ENCODE measurements at regions not wholly inside any gene's neighbourhood (a gene's known extent, or its start where the extent isn't known, plus 50 kb on each side); places are given as distances from the start of the nearest gene placed in this dataset.

DNA sequence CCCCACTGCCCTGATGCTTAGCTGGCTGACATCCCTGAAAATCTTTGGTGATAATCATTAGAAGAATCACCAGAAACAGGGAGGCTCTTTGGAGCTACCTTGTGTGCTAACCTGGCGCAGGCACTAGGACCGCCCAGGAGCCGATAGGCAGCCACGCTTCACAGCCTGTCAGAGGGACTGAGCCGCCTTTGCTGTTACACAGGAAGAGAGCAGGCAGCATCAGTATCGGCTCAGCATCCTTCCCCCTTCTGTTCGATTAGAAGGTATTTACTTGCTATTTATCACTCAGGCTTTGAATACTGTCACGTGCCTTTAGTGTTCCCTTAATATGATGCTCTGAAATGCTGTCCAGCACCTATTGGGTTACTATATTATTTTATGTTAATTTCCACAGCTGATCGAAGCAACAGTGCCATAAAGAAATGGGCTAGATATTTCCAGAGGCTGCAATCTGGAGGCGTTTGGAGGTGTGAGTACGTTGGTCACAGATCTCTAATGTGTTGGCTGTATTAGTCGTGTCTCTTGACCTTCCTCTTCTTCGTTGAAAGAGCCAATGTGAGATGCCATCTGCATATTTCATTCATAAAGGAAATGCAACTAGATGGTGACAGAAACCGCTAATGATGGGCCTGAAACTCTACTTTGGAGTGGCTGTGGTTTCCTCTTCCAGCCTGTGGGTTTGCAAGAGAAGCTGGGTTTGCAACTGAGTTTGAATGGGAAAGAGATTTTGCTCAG, 110.4 kb upstream of the RAB27B start:
- peak; percentile 42 for DNase-seq

DNA sequence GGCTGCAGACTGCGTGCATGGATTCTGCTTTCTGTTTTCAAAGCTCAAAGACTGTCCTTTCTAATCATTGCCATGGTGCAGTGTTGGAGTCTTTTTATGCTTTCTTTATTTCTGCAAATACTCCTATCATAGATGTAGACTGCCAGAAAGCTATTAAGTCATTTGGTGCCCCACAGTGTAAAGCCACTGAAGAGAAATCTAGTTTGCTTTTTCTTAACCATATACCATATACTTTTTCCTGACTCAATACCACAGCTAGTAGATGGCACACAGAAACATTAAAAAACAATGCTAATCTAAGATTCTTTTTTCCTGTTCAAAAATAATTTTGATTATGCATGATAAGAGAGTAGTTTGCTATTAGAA, 109.9 kb upstream of the RAB27B start:
- no peak for DNase-seq

GRCh38 chr18:54720620-54721019, 107.7 kb upstream of the RAB27B start:
- DNase-seq, result no peak

- no peak for DNase-seq
Measured at GRCh38 chr18:54726143-54726542, 102.1 kb upstream of the RAB27B start.

DNA sequence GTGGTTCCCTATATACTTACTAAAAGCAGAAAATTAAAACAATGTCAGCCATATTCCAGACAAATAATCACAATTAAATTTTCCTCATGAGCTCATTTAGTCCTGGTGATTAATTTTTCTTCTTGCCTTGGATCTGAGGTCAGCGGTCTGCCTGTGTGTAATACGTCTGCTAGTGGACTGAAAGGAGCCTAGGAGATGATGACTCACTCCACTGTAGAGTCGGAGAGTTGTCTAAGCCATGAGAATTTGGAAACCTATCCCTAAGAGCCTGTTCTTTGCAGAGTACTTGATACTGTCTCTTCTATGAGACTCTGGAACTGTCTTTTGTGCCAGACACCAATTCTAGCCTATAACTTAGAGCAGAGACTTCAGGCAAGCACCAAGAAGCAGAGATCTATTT, 94.2 kb upstream of the RAB27B start:
- no peak for DNase-seq

DNA sequence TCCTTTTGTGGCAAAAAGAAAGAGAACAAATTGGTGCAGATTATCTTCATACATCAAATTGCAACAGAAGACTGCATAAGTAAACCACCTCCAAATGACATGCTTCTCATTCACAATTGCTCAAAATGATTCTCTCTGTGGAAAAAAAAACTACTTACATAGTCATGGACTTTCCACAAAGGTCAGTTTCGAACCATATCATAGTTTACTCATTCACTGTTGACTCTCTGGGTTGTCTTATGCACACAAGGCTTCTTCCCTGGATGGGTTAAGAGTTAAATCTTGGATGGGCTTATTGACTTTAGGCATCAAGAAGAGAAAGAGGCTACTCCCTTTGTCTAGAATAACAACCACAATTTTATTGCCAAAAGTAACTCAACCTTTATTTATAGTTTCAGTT, 91.3 kb upstream of the RAB27B start:
- DNase-seq, result no peak

DNA sequence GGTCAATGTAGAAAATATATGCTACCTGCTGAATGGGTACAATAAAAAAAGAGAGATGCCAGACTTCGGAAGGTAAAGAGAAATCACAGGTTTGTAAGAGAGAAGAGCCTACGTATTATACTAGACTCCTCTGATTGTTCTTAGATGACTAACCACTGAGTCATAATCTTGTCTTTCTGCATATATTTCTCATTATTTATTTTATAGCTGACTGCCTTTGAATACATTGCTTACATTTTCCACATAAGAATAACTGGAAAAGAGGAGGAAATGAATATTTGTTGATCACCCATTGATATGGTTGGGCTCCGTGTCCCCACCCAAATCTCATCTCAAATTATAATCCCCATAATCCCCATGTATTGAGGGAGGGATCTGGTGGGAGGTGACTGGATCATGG, 90.3 kb upstream of the RAB27B start:
- no peak for DNase-seq

DNA sequence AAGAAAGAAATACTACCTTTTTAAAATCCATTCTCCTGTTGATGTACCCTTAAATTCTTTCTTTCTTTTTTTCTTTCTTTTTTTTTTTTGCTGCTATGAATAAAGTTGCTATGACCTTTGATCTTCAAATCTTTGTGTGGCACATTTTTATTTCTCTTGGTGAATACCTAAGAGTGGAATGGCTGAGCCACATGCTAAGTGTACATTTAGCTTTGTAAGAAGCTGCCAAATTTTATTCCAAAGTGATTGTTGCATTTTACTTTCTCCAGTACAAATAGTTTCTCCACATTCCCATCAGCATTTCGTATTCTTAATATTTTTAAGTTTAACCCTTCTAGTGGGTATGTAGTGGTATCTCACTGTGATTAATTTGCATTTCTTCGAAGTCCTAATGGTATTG, 88.8 kb upstream of the RAB27B start:
- no peak for DNase-seq

GRCh38 chr18:54740136-54740846, 88.0 kb upstream of the RAB27B start:
- DNase-seq, result no peak

- DNase-seq, result no peak
Measured at GRCh38 chr18:54742120-54742519, 86.2 kb upstream of the RAB27B start.

DNA sequence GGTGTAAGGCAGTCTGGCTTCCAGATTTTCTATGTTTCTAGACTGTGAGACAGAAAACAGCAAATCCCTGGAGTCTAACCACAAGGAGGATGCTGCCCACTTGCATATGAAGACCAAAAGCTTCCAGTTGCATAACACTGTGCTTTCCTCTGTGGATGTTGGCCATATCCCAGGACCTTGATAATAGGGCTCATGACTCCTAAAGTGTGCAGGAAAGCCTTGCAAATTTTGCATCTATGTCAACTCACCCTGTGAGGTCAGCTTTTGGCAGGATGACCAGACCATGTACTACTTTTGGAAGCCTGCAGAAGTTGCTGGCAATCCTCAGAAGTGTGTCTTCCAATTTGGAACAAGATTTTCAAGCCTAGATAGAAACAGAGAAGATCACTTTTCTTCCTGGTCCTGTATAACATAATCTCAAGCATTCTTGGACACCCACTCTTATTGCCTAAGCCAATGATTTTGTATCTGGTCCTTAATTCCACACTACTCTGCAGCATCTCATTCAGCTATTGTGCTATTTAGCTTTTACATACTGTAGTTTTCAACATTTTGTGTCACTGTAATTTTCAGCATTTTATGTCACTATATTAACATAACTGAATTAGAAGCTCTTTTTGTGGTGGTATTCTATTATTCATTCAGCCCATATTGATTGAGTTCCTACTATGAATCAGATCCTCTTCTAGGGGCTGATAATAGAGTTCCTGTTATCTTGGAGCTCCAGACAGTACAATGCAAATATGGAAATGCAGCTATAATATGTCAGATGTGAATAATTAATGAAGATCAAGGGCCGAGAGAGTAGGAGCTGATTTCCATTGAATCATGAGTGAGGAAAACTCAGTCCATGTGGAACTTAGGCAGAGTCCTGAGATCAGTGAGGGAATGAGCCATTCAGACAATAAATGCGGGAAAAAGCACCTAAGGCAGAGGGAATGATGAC, 85.3 kb upstream of the RAB27B start:
- DNase-seq, result no peak

GRCh38 chr18:54743605-54743995, 84.7 kb upstream of the RAB27B start:
- no peak for DNase-seq

DNA sequence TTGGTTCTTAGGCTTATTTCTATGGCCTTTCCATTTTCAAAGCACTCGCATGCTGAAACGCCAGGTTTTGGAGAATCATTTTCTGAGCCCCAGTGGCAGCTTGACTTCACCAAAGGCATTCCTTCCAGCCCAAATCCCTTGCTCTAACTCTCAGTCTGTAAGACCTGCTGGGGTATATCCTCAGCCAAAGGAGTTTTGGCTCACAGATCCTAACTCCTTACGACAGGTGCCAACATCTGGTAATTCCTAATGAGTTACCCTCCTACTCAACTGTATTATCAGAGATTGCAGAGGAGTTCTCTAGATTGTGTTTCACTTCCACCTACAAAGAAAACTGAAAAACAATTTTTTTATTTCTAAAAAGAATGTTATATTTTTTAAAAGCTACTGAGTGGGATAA, 79.0 kb upstream of the RAB27B start:
- DNase-seq, result no peak

GRCh38 chr18:54750350-54750749, 77.9 kb upstream of the RAB27B start:
- DNase-seq, result no peak

DNA sequence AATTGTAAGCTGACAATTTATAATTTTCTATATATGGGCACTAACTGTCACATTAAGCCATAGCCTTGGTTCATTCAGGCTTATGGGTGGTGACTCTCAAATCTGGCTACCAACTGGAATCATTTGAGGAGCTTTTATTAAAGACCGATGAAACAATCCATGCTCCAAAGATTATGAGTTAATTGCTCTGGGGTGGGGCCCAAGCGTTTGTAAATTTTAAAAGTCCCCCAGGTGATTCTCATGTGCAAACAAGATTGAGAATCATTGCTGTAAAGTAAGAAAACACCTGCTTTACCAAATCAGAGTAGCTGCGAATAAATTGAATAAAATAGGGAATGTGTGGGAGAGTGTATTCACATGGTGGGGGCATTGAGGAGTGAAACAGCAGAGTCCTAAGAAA, 76.1 kb upstream of the RAB27B start:
- no peak for DNase-seq

GRCh38 chr18:54755456-54755855, 72.8 kb upstream of the RAB27B start:
- DNase-seq, result no peak

- DNase-seq, result no peak
Measured at GRCh38 chr18:54762386-54762785, 65.9 kb upstream of the RAB27B start.

GRCh38 chr18:54764786-54765185, 63.5 kb upstream of the RAB27B start:
- DNase-seq, result no peak

GRCh38 chr18:54765636-54766375, 62.5 kb upstream of the RAB27B start:
- no peak for DNase-seq

DNA sequence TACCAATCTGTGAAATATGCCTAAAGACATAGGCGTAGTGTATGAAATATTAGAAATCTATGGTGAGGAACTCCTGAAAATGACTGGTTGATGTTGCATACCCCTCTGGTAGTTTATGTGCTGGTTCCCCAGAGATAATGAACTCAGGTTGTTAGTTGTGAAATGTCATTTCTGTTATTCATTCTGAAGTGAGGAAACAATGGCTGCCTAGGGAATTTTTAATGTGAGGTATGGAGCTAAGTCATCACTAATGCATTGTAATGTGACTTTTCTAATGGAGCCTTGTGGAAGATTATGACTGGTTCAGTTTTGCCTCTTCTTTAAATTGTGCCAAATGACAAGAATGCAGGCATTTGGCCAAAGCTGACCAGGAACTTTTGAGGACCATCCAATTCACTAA, 61.6 kb upstream of the RAB27B start:
- no peak for DNase-seq

- no peak for DNase-seq
Measured at GRCh38 chr18:54767098-54767497, 61.2 kb upstream of the RAB27B start.

- no peak for DNase-seq
Measured at GRCh38 chr18:54769526-54770464, 58.5 kb upstream of the RAB27B start.
